SJSA1 (cell line): ENCODE measurements at regions not wholly inside any gene's neighbourhood (a gene's known extent, or its start where the extent isn't known, plus 50 kb on each side); places are given as distances from the start of the nearest gene placed in this dataset.
"Not testable (repeated sequence)": the region's sequence is repeated elsewhere in the genome, so short reads cannot be mapped to it uniquely, and the experiment has no call there.

ENCODE experiments used
- DNase-seq, 2 experiments: peaks; one replicate each; pipeline ENCODE4 v3.0.0-alpha.2; 2015 to 2020; ENCODE audit warnings: low spot score in 2 of 2, low read depth in 1 of 2
- H3K27ac ChIP-seq: fragments of 250-450 bp; sonication (Bioruptor Pico); 2 replicates; pipeline ENCODE4 v1.5.1; 2020; ENCODE audit warnings: mild to moderate bottlenecking, moderate library complexity
- H3K27me3 ChIP-seq: fragments of 250-450 bp; sonication (Bioruptor Pico); replicated peaks from 2 replicates; pipeline ENCODE4 v1.5.1; 2020; ENCODE audit warnings: mild to moderate bottlenecking, moderate library complexity
- H3K36me3 ChIP-seq: fragments of 250-450 bp; sonication (Bioruptor Pico); 2 replicates; pipeline ENCODE4 v1.5.1; 2020; ENCODE audit warnings: mild to moderate bottlenecking
- H3K4me1 ChIP-seq: fragments of 250-450 bp; sonication (Bioruptor Pico); replicated peaks from 2 replicates; pipeline ENCODE4 v1.6.1; 2021; ENCODE audit warnings: mild to moderate bottlenecking
- H3K4me3 ChIP-seq: fragments of 250-450 bp; sonication (Bioruptor Pico); 2 replicates; pipeline ENCODE4 v1.5.1; 2020; ENCODE audit warnings: mild to moderate bottlenecking
- H3K9me3 ChIP-seq: fragments of 250-450 bp; sonication (Bioruptor Pico); replicated peaks from 2 replicates; pipeline ENCODE4 v1.5.1; 2020; ENCODE audit warnings: mild to moderate bottlenecking

- Histone ChIP-seq H3K9me3 (no peaks in the 10 kb centered on the region), H3K4me1 (no peaks in the 10 kb centered on the region), H3K27ac (no peak overlapping the region), H3K27me3 (no peaks in the 10 kb centered on the region), H3K4me3 (no peak overlapping the region), H3K36me3 (no peaks in the 10 kb centered on the region)
- DNase-seq: no peak
Observed at GRCh38 chr11:95650276-95650675, 139.3 kb downstream of the FAM76B start.

- Histone ChIP-seq H3K36me3 (no peaks in the 10 kb centered on the region), H3K4me3 (no peak overlapping the region), H3K9me3 (no peaks in the 10 kb centered on the region), H3K27ac (no peak overlapping the region), H3K4me1 (no peaks in the 10 kb centered on the region), H3K27me3 (no peaks in the 10 kb centered on the region)
- no peak for DNase-seq
Observed at GRCh38 chr11:95647871-95648270, 141.7 kb downstream of the FAM76B start.

GRCh38 chr11:95647355-95647754, 142.2 kb downstream of the FAM76B start:
- no peaks in the 10 kb centered on the region for H3K4me1 ChIP-seq
- H3K36me3 ChIP-seq: no peaks in the 10 kb centered on the region
- no peak overlapping the region for H3K27ac ChIP-seq
- H3K9me3 ChIP-seq: no peaks in the 10 kb centered on the region
- H3K27me3 ChIP-seq: no peaks in the 10 kb centered on the region
- H3K4me3 ChIP-seq: no peak overlapping the region
- DNase-seq: no peak

GRCh38 chr11:95641495-95641894, 148.1 kb downstream of the FAM76B start:
- Histone ChIP-seq H3K27me3 (no peaks in the 10 kb centered on the region), H3K36me3 (no peaks in the 10 kb centered on the region), H3K4me3 (no peak overlapping the region), H3K27ac (no peak overlapping the region), H3K4me1 (no peaks in the 10 kb centered on the region), H3K9me3 (no peaks in the 10 kb centered on the region)
- no peak for DNase-seq

GRCh38 chr11:95638501-95638900, 151.1 kb downstream of the FAM76B start:
- no peaks in the 10 kb centered on the region for H3K27me3 ChIP-seq
- H3K4me1 ChIP-seq: no peaks in the 10 kb centered on the region
- H3K27ac ChIP-seq: no peak overlapping the region
- no peaks in the 10 kb centered on the region for H3K36me3 ChIP-seq
- no peak overlapping the region for H3K4me3 ChIP-seq
- no peaks in the 10 kb centered on the region for H3K9me3 ChIP-seq
- DNase-seq: no peak

- Histone ChIP-seq H3K4me3 (no peak overlapping the region), H3K9me3 (no peaks in the 10 kb centered on the region), H3K27me3 (no peaks in the 10 kb centered on the region), H3K27ac (no peak overlapping the region), H3K36me3 (no peaks in the 10 kb centered on the region), H3K4me1 (no peaks in the 10 kb centered on the region)
- no peak for DNase-seq
Observed at GRCh38 chr11:95625164-95625900, 164.2 kb downstream of the FAM76B start.

GRCh38 chr11:95616256-95616804, 173.3 kb downstream of the FAM76B start:
- no peak for DNase-seq
- Histone ChIP-seq H3K4me1 (no peaks in the 10 kb centered on the region), H3K27ac (no peak overlapping the region), H3K27me3 (no peaks in the 10 kb centered on the region), H3K9me3 (no peaks in the 10 kb centered on the region), H3K4me3 (no peak overlapping the region), H3K36me3 (no peaks in the 10 kb centered on the region)

GRCh38 chr11:95611827-95612226, 177.8 kb downstream of the FAM76B start:
- H3K4me3 ChIP-seq: no peak overlapping the region
- H3K9me3 ChIP-seq: no peaks in the 10 kb centered on the region
- H3K36me3 ChIP-seq: no peaks in the 10 kb centered on the region
- H3K27ac ChIP-seq: no peak overlapping the region
- no peaks in the 10 kb centered on the region for H3K4me1 ChIP-seq
- DNase-seq: no peak
- H3K27me3 ChIP-seq: no peaks in the 10 kb centered on the region

- H3K4me1 ChIP-seq, H3K27ac ChIP-seq, DNase-seq, H3K36me3 ChIP-seq, H3K4me3 ChIP-seq, H3K27me3 ChIP-seq, H3K9me3 ChIP-seq: not testable (repeated sequence)
Observed at GRCh38 chr11:95610185-95610584, 179.4 kb downstream of the FAM76B start.

- Histone ChIP-seq H3K4me1 (no peaks in the 10 kb centered on the region), H3K27me3 (no peaks in the 10 kb centered on the region), H3K9me3 (no peaks in the 10 kb centered on the region), H3K27ac (no peak overlapping the region), H3K4me3 (no peak overlapping the region), H3K36me3 (no peaks in the 10 kb centered on the region)
- DNase-seq: no peak
Observed at GRCh38 chr11:95608093-95608492, 181.5 kb downstream of the FAM76B start.

GRCh38 chr11:95606824-95607223, 182.8 kb downstream of the FAM76B start:
- H3K27me3 ChIP-seq: no peaks in the 10 kb centered on the region
- no peaks in the 10 kb centered on the region for H3K9me3 ChIP-seq
- H3K36me3 ChIP-seq: no peaks in the 10 kb centered on the region
- DNase-seq: no peak
- no peak overlapping the region for H3K4me3 ChIP-seq
- no peaks in the 10 kb centered on the region for H3K4me1 ChIP-seq
- H3K27ac ChIP-seq: no peak overlapping the region

- no peaks in the 10 kb centered on the region for H3K36me3 ChIP-seq
- H3K4me3 ChIP-seq: no peak overlapping the region
- no peak overlapping the region for H3K27ac ChIP-seq
- no peaks in the 10 kb centered on the region for H3K4me1 ChIP-seq
- H3K9me3 ChIP-seq: no peaks in the 10 kb centered on the region
- no peaks in the 10 kb centered on the region for H3K27me3 ChIP-seq
- no peak for DNase-seq
Observed at GRCh38 chr11:95605271-95605940, 184.2 kb downstream of the FAM76B start.

- H3K4me1 ChIP-seq: no peaks in the 10 kb centered on the region
- no peak overlapping the region for H3K27ac ChIP-seq
- DNase-seq: no peak
- H3K4me3 ChIP-seq: no peak overlapping the region
- no peaks in the 10 kb centered on the region for H3K36me3 ChIP-seq
- no peaks in the 10 kb centered on the region for H3K9me3 ChIP-seq
- H3K27me3 ChIP-seq: no peaks in the 10 kb centered on the region
Observed at GRCh38 chr11:95599959-95600586, 189.5 kb downstream of the FAM76B start.

GRCh38 chr11:95595973-95596489, 193.6 kb downstream of the FAM76B start:
- no peaks in the 10 kb centered on the region for H3K36me3 ChIP-seq
- H3K27ac ChIP-seq: no peak overlapping the region
- no peaks in the 10 kb centered on the region for H3K27me3 ChIP-seq
- no peak for DNase-seq
- H3K4me3 ChIP-seq: no peak overlapping the region
- no peaks in the 10 kb centered on the region for H3K4me1 ChIP-seq
- H3K9me3 ChIP-seq: no peaks in the 10 kb centered on the region
